Pancreas (tissue), 10 donors: ENCODE measurements at regions not wholly inside any gene's neighbourhood (a gene's known extent, or its start where the extent isn't known, plus 50 kb on each side); places are given as distances from the start of the nearest gene placed in this dataset.

ENCODE experiments used
- ATAC-seq, 4 donors: fragments of 200-7000 bp; cut with Tn5 transposase; one replicate each; pipeline versions ENCODE4 v1.8.0 to v1.9.1; 2020; ENCODE audit warnings: mild to moderate bottlenecking in 4 of 4, moderate library complexity in 4 of 4
- DNase-seq, 6 donors: peaks; one replicate each; pipeline ENCODE4 v3.0.0-alpha.2; 2020
- FAIRE-seq: peaks from 2 replicates; lab custom pipeline; 2012; peaks lifted over from hg19 to GRCh38; lab: Jason Lieb, UNC
- H3K27ac ChIP-seq, 4 donors: fragments of 200-600 bp; sonication (generic); 1 replicate in 3 of 4; 2 replicates in 1 of 4; pipeline versions ENCODE4 v1.5.0 to v1.8.0; 2020
- H3K27me3 ChIP-seq, 4 donors: fragments of 200-600 bp; one replicate each; pipeline ENCODE4 v1.8.0; 2021
- H3K36me3 ChIP-seq, 3 donors: fragments of 200-600 bp; sonication (generic) in 1 of 3; one replicate each; pipeline versions ENCODE4 v1.5.0 to v1.8.0; 2020 to 2021
- H3K4me1 ChIP-seq, 3 donors: fragments of 200-600 bp; one replicate each; pipeline ENCODE4 v1.8.0; 2021
- H3K4me3 ChIP-seq, 4 donors: fragments of 200-600 bp; sonication (generic) in 2 of 4; one replicate each; pipeline versions ENCODE4 v1.5.0 to v1.8.0; 2020 to 2021
- H3K9me3 ChIP-seq, 4 donors: fragments of 200-600 bp; one replicate each; pipeline ENCODE4 v1.8.0; 2021
- WGBS, 2 donors: extraction: QIAGEN DNeasy Blood & Tissue Kit; methylation state at CpG; one replicate each; pipeline ENCODE4 v1.1.7; 2013; 5-methylcytosine and 5-hydroxymethylcytosine counted together
- intact Hi-C, 3 donors: fragments of 100-400 bp; cut with DNase I; formaldehyde crosslinking; loops; one replicate each; pipeline versions ENCODE4 v1.11.1 to v1.14.2; 2022
- TF ChIP-seq, protein P1 (sequence below), 4 donors: fragments of 200-600 bp; sonication (generic) in 3 of 4; IDR thresholded peaks; one replicate each; pipeline versions ENCODE4 v1.5.0 to v1.8.0; 2021; ENCODE audit warnings: antibody characterized with exemption in 4 of 4
- donor health status: healthy with polysubstance abuse.
- donor health status: DM: no; HTN: no; CAD: no; lungs with moderate emphysema.
- donor health status: DM: no; HTN: no; CAD: no.
- donor health status: control.
- donor health status: control.
- donor health status: Bipolar disorder and iron deficiency.
- donor health status: DM: yes; HTN: yes; CAD: no.
- donor health status: DM: no; HTN: no; CAD: no.
- donor health status: DM: no; HTN: no; CAD: no.
- donor health status: DM: yes; HTN: yes; CAD: no.

DNA sequence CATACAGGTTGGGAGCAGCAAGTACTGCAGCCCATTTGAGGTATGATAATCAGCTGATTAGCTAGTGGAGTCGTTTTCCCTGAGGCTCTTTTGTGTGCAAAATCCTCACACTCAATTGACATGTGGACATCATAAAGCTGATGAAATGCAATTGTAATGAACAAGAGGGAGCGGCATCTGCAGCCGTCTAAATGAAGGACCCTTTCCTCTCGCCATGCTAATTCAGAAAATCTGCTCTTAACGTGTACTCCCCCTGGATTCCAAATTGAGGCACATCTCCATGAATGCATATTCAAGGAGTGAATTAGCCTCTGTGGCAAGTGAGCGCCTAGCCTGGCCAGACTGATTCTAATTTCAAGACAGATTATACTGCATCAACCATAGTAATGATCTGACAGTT, 260.9 kb upstream of the ATP5MC3 start:
- no peak for ATAC-seq
- no peak for FAIRE-seq
- Histone ChIP-seq H3K4me1 (no peaks in the 10 kb centered on the region), H3K27ac (no peak overlapping the region), H3K36me3 (no peaks in the 10 kb centered on the region), H3K9me3 (no peaks in the 10 kb centered on the region), H3K4me3 (no peak overlapping the region), H3K27me3 (peaks cover 0 to 4% (median 0%) of the 10 kb centered on the region in 4 donors)
- TF ChIP-seq, protein P1, sequence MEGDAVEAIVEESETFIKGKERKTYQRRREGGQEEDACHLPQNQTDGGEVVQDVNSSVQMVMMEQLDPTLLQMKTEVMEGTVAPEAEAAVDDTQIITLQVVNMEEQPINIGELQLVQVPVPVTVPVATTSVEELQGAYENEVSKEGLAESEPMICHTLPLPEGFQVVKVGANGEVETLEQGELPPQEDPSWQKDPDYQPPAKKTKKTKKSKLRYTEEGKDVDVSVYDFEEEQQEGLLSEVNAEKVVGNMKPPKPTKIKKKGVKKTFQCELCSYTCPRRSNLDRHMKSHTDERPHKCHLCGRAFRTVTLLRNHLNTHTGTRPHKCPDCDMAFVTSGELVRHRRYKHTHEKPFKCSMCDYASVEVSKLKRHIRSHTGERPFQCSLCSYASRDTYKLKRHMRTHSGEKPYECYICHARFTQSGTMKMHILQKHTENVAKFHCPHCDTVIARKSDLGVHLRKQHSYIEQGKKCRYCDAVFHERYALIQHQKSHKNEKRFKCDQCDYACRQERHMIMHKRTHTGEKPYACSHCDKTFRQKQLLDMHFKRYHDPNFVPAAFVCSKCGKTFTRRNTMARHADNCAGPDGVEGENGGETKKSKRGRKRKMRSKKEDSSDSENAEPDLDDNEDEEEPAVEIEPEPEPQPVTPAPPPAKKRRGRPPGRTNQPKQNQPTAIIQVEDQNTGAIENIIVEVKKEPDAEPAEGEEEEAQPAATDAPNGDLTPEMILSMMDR (IDR thresholded peaks at IDR 0.05), result no peak
- no peak for DNase-seq
- WGBS, 2 donors, result 65% methylated on average over 6 of the region's 6 CpGs
- intact Hi-C loops, result no loop called here

DNA sequence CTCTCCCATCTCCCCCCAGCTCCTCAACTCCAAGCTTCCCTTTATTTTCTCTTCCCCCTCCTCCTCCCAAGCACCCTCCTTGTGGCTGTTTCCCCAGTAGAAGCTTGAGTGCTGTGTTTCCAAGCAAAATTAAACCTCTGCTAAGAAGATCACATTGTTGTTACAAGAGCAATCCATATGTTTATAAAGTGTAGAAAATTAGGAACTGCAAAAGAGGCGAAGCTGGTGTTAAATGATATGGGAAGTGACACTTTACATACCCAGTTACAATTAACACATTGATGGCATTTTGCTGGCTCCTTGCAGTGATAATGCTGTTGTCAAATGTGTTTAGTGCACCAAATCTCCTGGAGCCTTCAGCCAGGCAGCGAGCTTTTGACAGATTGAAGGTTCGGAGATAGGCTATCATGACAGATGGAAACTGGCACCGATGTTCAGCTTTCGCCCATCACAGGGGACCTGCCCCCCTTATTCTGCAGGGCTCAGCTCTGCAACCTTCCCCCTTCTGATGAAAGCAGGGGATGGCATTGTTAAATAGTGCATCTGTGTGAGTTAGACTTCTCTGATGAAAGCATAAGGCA, 259.8 kb upstream of the ATP5MC3 start:
- intact Hi-C loops, result no loop called here
- TF ChIP-seq, protein P1 (IDR thresholded peaks at IDR 0.05), result no peak
- H3K27ac ChIP-seq, result no peak overlapping the region

DNA sequence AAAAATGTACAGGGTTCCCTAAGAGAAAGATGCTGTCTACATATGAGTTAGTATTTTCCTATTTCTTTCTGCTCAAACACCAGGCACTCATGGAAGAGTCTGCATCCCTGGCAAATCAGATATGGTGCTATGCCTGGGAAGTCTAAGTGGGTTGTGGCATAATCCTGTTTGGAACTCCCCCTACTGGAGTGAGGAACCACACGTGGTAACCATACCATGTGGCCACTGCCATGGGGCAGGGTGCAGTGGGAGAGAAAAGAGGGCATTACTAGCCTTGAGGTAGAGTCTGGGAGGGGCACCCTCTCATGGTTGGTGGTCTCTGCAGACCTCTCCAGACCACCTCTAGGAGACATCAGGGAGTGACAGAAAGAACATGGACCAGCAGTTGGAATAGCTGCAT, 257.9 kb upstream of the ATP5MC3 start:
- no peaks in the 10 kb centered on the region for H3K4me1 ChIP-seq
- peaks cover 0 to 4% (median 1%) of the 10 kb centered on the region in 4 donors for H3K27me3 ChIP-seq
- TF ChIP-seq, protein P1 (IDR thresholded peaks at IDR 0.05), result no peak
- FAIRE-seq (no peak), DNase-seq (no peak), ATAC-seq (no peak)
- no peaks in the 10 kb centered on the region for H3K9me3 ChIP-seq
- no peak overlapping the region for H3K27ac ChIP-seq
- no peak overlapping the region for H3K4me3 ChIP-seq
- 9 to 16% methylated on average over 1 of the region's 1 CpG for WGBS, 2 donors
- H3K36me3 ChIP-seq, result no peaks in the 10 kb centered on the region
- intact Hi-C loops, result no loop called here

More for the DNA sequence above, 259.8 kb upstream of the ATP5MC3 start:
- no peak overlapping the region for H3K4me3 ChIP-seq
- H3K27me3 ChIP-seq, result peaks cover 0 to 4% (median 0%) of the 10 kb centered on the region in 4 donors
- no peak for FAIRE-seq
- H3K4me1 ChIP-seq, result no peaks in the 10 kb centered on the region
- DNase-seq, result no peak
- no peaks in the 10 kb centered on the region for H3K36me3 ChIP-seq
- 21 to 22% methylated on average over 5 of the region's 5 CpGs for whole genome bisulfite sequencing, 2 donors
- H3K9me3 ChIP-seq, result no peaks in the 10 kb centered on the region
- ATAC-seq, result no peak

DNA sequence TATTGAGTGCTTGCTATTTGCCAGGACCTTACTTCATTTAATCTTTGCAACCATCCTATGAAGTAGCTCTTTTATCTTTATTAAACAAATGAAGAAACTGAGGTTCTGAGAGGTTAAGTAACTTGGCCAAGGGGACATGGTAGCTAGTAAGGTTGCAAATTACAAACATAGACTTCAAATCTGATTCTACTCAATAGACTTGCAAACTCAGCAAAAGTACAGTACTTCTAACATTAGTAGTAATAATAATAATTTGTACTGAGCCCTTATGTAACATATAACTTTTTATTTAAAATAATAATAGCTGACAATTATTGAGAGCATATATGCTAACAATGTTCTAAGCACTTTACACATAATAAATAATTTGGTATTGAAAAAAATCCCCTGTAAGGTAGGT, 255.7 kb upstream of the ATP5MC3 start:
- no peak for FAIRE-seq
- no peaks in the 10 kb centered on the region for H3K36me3 ChIP-seq
- DNase-seq, result no peak

DNA sequence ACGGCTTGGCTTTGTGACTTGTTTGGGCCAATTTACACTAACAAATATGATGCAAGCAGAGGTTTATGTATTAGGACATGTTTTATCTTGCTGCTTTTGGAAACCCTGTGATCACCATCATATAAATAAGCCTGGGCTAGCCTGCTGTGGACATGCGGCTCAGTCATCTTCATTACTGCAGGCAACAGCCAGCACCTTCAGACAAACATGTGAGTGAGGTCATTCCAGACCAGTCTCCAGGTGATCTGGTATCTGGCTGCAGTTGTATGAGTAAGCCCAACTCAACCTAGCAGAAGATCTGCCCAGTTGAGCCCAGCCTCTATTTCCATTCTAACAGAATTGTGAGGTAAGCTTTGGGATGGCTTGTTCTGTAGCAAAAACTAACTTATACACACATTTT, 254.6 kb upstream of the ATP5MC3 start:
- no peak for DNase-seq
- TF ChIP-seq, protein P1 (IDR thresholded peaks at IDR 0.05), result no peak
- WGBS, 2 donors, result 77 to 94% methylated on average over 2 of the region's 2 CpGs
- no peaks in the 10 kb centered on the region for H3K9me3 ChIP-seq
- H3K27me3 ChIP-seq, result peaks cover 0 to 4% (median 1%) of the 10 kb centered on the region in 4 donors
- no peak for FAIRE-seq
- intact Hi-C loops, result no loop called here
- no peak overlapping the region for H3K27ac ChIP-seq
- no peak for ATAC-seq
- no peaks in the 10 kb centered on the region for H3K36me3 ChIP-seq
- H3K4me1 ChIP-seq, result no peaks in the 10 kb centered on the region
- no peak overlapping the region for H3K4me3 ChIP-seq

More for the DNA sequence above, 255.7 kb upstream of the ATP5MC3 start:
- Histone ChIP-seq H3K9me3 (no peaks in the 10 kb centered on the region), H3K27ac (no peak overlapping the region), H3K4me3 (no peak overlapping the region), H3K27me3 (peaks cover 0 to 4% (median 1%) of the 10 kb centered on the region in 4 donors), H3K4me1 (no peaks in the 10 kb centered on the region)
- TF ChIP-seq, protein P1 (IDR thresholded peaks at IDR 0.05), result no peak
- intact Hi-C loops, result no loop called here
- ATAC-seq, result no peak
